ENCODE measurements at regions not wholly inside any gene's neighbourhood (a gene's known extent, or its start where the extent isn't known, plus 50 kb on each side); places are given as distances from the start of the nearest gene placed in this dataset.

DNA sequence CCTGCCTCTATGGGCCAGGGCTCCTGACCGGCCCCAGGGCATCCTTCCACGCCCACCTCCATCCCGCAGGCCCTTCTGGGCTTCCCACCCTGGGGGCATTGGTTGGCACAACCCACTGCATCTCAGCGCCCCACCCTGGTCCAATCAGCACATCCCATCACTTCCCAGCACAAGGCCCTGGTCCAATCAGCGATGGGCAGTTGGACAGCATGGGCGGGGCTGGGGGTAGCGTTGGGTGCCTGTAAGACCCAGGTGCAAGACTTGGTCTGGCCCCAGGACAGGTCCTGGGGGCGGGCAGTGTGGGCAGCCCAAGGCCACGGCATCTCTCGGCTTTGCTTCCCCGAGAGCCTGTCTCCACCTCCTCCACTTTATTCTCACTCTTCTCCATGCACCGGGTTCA, 298.5 kb downstream of the BMP7 start:
- Histone ChIP-seq H3K4me1 (no peaks in the 10 kb centered on the region), H3K4me3 (ENCODE audit: low read depth, low read length) (no peak overlapping the region), H3K9me3 (no peaks in the 10 kb centered on the region), H3K27me3 (no peaks in the 10 kb centered on the region), H3K36me3 (no peaks in the 10 kb centered on the region)
- no peak for DNase-seq
- TF ChIP-seq, protein P1, sequence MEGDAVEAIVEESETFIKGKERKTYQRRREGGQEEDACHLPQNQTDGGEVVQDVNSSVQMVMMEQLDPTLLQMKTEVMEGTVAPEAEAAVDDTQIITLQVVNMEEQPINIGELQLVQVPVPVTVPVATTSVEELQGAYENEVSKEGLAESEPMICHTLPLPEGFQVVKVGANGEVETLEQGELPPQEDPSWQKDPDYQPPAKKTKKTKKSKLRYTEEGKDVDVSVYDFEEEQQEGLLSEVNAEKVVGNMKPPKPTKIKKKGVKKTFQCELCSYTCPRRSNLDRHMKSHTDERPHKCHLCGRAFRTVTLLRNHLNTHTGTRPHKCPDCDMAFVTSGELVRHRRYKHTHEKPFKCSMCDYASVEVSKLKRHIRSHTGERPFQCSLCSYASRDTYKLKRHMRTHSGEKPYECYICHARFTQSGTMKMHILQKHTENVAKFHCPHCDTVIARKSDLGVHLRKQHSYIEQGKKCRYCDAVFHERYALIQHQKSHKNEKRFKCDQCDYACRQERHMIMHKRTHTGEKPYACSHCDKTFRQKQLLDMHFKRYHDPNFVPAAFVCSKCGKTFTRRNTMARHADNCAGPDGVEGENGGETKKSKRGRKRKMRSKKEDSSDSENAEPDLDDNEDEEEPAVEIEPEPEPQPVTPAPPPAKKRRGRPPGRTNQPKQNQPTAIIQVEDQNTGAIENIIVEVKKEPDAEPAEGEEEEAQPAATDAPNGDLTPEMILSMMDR (IDR thresholded peaks at IDR 0.05; ENCODE audit: low read depth, low read length) = no peak

DNA sequence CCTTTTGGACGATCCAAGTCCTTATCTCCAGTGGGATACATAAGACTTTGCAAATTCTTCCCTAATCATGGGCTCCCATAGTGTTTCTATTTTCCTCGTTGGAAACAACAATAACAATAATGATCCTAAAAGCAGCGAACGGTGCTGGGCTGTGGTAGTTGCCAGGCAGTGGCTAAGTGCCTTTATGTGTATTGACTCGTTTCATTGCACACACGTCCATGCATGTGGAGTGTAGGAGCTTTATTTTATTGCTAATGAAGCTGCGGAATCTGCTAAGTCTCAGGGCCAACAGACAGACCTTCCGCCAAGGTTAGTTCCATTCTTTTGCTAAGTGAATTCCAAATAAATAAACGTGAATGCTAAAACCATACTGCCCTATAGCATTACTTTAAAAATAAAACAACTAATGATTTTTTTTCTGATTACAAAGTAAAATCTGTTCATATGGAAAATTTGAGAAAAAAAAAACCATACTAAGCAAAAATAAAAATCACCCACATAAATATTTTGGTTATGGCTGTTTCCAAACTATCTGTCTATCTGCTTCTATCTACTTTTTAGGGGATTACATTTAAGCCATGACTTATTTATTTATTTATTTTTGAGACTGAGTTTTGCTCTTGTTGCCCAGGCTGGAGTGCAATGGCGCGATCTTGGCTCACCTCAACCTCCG, 297.9 kb downstream of the BMP7 start:
- Histone ChIP-seq H3K36me3 (no peaks in the 10 kb centered on the region), H3K4me3 (ENCODE audit: low read depth, low read length) (no peak overlapping the region), H3K27me3 (no peaks in the 10 kb centered on the region), H3K4me1 (no peaks in the 10 kb centered on the region), H3K9me3 (no peaks in the 10 kb centered on the region)
- DNase-seq = no peak
- TF ChIP-seq, protein P1 (IDR thresholded peaks at IDR 0.05; ENCODE audit: low read depth, low read length) = no peak

DNA sequence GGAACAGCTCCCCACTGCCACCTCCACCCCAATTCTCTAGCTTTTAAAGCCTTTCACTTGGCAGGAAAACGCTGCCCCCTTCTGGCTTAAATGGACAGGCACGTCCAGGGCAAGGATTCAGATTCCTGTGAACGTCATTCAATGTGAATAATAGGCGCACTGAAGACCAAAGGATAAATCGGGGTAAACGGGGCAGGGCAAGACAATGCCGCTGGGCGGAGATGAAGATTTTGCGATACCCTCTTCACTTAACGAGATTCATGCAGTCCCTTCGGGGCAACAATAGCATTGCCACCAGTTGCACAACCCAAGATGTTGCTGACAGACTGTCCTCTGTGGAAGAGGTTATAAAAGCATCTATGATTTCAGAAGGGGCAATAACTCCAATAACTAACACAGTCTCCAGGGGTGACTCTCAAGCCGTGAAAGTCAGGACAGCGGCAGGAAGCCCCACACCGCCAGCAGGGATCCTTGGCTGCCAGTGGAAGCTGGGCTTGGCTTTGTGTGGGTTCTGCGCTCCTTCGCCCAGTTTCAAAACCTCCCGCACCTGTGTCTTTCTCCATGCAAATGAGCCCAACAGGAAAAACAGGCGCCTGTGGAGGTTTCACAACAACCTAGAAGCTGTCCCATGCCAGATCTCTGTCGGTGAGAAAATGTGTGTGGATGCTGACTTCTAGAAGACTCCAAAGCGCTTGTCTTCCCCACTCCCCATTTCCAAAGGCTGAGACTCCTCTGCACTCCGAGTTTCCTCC, 291.8 kb downstream of the BMP7 start:
- DNase-seq = peak; percentile 46
- TF ChIP-seq, protein P1 (IDR thresholded peaks at IDR 0.05; ENCODE audit: low read depth, low read length) = peak; percentile 67
- no peak overlapping the region for H3K4me3 ChIP-seq (ENCODE audit: low read depth, low read length)

DNA sequence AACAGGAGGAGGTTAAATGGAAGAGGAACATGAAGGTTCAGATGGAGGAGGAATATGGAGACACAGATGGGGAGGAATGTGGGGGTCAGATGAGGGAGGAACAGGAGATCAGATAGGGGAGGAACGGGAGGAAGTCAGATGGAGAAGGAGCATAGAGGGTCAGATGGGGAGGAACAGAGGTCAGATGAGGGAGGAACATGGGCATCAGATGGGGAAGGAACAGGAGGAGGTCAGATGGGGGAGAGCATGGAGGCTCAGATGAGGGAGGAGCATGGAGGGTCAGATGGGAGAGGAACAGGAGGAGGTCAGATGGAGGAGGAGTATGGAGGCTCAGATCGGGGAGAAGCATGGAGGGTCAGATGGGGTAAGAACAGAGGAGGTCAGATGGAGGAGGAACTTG, 290.6 kb downstream of the BMP7 start:
- Histone ChIP-seq H3K4me1 (no peaks in the 10 kb centered on the region), H3K27me3 (no peaks in the 10 kb centered on the region), H3K36me3 (no peaks in the 10 kb centered on the region), H3K9me3 (no peaks in the 10 kb centered on the region), H3K4me3 (ENCODE audit: low read depth, low read length) (no peak overlapping the region)
- TF ChIP-seq, protein P1 (IDR thresholded peaks at IDR 0.05; ENCODE audit: low read depth, low read length) = no peak
- no peak for DNase-seq

More for the DNA sequence above, 291.8 kb downstream of the BMP7 start:
- no peaks in the 10 kb centered on the region for H3K27me3 ChIP-seq
- no peaks in the 10 kb centered on the region for H3K9me3 ChIP-seq
- no peaks in the 10 kb centered on the region for H3K36me3 ChIP-seq
- H3K4me1 ChIP-seq = no peaks in the 10 kb centered on the region

DNA sequence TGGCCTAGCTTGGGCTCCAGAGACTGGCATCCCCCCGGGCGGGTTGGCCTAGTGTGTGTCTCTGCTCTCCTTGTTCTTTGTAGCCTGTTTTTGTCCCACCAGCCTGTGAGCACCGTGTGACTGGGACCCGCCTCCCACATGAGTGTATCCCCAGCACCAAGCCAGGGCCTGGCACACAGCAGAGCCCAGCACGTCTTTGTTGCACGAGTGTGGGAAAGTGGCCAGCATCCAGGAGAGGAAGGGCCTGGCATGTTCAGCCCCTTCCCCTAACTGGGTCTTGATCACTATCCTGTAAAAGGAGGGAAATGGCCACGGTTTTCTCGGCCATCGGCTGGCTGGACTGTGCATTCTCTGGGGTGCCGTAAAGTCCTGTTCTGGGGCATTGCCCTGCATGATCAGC, 290.1 kb downstream of the BMP7 start:
- H3K4me1 ChIP-seq = no peaks in the 10 kb centered on the region
- no peak for DNase-seq
- no peaks in the 10 kb centered on the region for H3K27me3 ChIP-seq
- no peak overlapping the region for H3K4me3 ChIP-seq (ENCODE audit: low read depth, low read length)
- no peaks in the 10 kb centered on the region for H3K36me3 ChIP-seq
- H3K9me3 ChIP-seq = no peaks in the 10 kb centered on the region
- TF ChIP-seq, protein P1 (IDR thresholded peaks at IDR 0.05; ENCODE audit: low read depth, low read length) = no peak

DNA sequence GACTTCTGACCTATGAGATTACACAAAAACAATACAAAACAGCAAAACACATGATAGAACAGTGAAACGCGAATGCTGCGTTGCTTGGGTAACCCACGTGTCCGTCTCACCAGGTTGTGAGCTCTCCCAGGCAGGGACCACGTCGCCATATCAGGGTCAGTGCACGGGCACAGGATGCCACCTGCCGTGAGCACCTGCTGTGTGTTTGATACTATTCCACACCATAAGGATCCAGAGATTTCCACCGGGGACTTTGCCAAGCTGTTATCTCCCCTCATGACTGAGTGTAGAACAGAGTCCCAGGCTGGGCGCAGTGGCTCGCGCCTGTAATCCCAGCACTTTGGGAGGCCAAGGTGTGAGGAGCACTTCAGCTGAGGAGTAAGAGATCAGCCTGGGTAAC, 288.0 kb downstream of the BMP7 start:
- Histone ChIP-seq H3K36me3 (no peaks in the 10 kb centered on the region), H3K4me3 (ENCODE audit: low read depth, low read length) (no peak overlapping the region), H3K27me3 (no peaks in the 10 kb centered on the region), H3K9me3 (no peaks in the 10 kb centered on the region), H3K4me1 (no peaks in the 10 kb centered on the region)
- no peak for DNase-seq
- TF ChIP-seq, protein P1 (IDR thresholded peaks at IDR 0.05; ENCODE audit: low read depth, low read length) = no peak

All from BE2C (cell line).